Activated effector memory CD4-positive, alpha-beta T cell treated with anti-CD3 and anti-CD28 coated beads, Interleukin-2, amount 50 U/mL, for 16 hours (primary cell): ENCODE measurements at regions not wholly inside any gene's neighbourhood (a gene's known extent, or its start where the extent isn't known, plus 50 kb on each side); places are given as distances from the start of the nearest gene placed in this dataset.
A peak's percentile ranks its signal among the peaks of the same experiment; 100 is the strongest.

ENCODE experiments used
- DNase-seq: peaks from one replicate; pipeline ENCODE4 v3.0.0-alpha.2; 2020

DNA sequence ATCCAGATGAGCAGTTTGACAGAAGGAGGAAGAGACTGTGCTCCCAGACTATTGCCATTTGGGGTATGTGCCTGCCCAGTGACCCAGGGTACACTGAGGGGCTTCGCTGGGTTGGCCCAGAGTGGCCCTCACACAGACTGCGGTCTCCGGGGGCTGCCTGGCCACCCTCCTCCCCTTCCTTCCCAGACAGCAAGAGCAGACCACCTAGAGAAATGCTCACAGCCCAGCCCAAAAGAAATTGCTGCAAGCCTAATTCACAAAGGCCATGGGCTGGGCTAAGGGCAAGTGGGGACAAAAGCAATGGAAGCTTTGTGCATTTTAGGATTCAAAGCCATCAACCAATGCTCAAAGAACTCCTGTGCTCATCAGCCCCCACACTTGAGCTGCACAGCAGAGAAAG, 277.6 kb downstream of the CDC5L start:
- no peak for DNase-seq

DNA sequence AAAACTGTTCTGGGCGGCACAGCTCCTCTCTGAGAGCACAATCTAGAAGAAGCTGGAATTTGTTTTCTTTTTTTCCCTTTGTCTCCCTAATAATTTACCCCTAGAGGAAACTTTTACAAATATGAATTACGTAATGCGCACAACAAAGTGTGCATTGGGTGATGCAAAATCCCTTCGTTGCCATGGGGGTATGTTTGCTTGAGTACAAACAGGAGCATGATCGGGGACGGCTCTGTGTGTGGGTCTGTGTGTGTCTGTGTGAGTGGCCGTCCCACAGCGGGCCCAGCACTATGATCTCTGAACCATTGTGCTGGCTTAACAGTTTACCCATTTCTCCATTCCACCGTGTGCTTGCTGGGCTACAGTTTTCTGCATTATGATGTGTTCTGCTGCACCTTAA, 278.2 kb downstream of the CDC5L start:
- no peak for DNase-seq

DNA sequence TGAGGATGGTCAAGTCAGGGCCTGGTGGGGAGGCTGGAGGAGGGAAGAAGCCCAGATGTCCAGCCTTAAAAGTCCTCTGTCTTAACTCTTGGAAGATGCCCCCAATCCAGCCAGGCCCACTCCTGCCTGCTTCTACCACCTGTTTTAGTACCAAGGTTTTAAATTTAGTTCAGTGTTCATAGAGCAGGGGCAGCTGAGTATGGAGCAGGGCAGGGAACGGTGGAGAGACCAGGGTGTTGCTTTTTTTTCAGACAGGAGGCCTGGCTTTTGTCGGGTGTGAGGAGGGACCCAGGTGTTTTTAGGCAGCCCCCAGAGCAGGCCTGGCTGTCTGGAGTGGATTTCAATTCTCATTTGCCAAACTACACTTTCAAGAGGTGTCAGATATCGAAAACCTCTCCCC, 278.8 kb downstream of the CDC5L start:
- no peak for DNase-seq

DNA sequence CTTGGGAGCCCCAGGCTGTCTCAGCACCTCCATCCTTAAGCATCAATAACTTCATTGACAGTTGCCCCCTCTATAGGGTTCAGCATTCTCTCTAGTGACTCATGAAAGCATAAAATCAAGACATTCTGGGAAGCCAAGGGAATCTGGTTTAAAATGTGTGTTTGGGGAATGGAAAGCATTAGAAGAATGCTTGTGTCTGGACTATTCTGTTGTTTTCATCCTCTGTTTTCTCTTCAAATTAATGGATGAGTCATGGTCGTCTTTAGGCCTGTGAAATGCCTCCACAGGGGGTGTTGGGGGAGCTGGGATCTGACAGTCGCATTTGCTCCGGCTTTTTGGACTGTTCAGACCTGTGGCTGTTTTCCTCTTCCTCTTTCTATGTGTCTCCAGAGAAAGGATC, 279.7 kb downstream of the CDC5L start:
- no peak for DNase-seq

DNA sequence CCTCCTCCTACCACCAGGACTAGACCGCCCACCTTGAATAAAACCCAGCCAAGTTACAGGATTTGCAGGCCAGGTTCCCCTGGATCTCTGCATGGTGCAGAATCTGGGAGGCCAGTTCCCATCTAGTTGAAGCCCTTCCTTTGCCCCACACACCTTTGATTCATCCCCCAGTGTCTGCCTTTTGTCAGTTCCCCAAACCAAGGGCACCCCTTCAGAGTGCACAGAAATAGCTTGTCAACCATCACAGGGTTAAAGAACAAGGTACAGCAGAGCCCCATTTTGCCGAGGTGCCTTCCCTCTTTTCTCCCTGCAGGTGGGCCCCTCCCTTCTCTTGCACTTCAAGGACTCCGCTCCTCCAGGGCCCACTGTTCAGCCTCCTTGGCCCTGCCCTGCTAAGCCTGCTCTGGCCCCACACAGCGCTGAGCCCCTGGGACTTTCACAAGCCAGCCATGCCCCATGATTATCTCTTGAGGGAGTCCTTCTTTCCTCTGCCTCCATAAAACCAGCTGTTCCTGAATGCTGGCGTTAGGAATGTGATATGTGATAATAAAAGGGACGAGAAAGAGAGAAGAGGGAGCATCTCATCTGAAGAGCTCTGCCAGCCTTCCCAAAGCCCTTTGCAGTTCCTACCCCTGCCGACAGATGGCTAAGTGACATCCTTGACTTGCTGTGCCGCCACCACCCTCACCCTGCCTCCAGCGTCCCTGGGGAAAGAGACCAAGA, 280.3 kb downstream of the CDC5L start:
- peak; percentile 70 for DNase-seq

DNA sequence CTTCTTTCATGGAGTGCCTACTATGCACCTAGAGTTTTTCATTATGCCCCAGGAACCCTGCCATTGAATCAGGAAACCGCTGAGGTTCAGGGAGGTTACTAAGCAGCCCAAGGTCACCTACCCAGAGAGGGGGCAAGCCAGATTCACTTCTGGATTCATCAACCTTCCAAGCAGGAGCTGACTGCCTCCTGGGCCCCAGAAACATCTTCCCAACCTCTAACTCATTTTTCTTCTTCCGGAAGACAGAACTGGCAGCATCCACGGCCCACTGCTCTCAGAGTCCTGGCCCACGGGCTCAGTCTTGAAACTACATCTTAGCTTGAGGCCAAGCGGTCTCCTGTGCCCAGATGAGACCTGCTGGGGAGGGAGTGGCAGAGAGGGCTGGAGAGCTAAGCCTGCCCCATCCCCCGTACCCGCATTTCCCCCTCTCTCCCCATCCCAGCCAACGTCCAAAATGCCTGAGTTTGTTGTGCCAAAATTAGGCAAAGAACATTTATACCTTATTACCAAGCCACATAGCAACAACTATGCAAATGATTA, 281.0 kb downstream of the CDC5L start:
- DNase-seq: no peak

DNA sequence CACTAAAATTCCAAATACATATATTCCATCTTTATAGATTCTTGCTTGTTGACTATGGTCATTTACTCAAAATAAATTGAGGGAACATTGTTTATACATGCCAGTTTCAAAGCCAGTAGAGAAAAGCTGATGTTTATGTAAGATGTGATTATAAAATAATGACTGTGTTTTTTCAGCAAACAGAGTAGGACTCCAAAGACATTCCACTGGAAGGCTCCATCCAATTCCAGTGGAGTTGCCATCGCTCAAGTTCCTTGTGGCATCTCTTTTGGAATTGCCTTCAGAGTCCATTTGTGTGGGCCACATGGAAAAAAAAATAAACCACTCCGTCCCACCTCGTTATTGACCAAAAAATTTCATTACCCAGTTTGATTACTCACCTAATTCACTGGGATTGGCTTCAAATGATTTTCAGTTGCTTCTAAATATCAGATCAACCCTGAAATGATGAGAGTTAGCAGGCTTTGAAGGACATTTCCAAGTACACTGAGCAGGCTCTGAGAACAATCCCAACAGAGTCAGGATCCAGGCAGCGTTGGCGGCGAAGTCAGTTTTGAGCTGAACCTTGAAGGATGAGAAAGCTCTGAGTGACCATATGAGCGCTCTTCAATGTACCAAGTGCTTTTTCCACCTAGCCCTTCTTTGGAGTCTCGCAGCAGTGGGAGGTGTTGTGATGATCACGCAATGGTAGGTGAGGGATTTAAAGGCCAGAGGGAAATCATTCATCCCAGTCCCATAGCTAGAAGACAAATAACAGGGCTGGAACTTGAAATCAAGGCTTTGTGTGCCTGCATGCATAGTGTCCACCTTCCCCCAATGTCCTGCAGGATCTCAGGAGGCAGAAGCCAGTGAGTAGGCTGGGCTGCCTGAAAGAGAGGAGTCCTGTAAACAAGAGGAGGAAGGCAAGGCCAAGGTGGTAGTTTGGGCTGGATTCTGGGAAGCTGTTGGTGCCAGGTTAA, 281.7 kb downstream of the CDC5L start:
- DNase-seq: no peak

DNA sequence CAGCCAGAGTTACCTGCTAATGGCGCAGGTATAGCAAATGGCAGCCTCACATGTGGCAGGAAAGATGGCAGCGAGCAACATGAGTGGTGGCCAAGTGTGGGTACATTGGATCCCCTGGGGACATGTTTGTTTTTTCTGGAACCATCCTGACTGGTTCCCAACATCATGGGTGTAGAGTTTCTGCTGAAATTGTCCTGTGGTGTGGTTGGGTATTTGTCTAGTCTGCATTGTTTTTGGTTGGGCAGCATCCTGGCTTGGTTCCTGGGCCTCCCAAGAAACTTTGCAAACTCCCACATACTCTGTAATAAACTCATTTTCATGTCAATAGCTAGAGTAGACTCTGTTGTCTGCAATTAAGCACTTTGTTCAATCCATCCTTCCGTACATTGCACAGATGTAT, 282.6 kb downstream of the CDC5L start:
- DNase-seq: no peak

DNA sequence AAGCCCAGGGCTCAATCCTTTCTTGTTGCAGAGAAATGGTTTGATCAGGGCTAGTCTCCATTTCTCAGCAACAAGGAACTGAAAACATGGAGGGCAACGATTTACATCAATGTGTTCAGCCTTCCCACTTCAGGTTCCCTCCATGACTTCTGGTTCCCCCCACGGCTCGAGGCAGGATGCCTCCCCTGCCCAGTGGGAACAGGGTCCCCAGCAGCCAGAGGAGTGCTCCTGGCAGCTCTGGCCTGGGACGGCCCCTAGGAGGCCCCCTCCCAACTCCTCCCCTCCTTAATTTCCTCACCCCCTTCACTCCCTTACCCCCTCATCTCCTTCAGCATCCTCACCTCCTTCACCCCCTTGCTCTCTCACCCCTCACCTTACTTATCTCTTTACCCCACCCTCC, 283.8 kb downstream of the CDC5L start:
- DNase-seq: no peak

DNA sequence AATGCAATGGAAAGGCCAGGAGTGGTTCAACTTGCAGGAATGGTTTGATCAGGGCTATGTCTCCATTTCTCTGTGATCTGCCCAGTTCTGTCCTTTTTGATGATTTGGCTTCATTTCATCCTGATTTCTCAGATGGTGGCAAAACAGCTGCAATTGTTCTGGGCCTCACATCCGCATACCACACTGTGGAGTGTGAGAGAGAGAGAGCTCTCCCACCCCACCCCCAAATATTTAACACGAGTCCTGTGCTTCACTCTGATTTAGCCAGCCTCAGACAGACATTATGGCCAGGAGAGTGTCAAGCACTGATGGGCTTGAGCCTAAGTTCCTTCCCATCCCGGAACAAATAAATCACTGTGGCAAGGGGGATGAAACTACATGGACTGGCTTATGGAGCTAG, 284.6 kb downstream of the CDC5L start:
- DNase-seq: no peak

DNA sequence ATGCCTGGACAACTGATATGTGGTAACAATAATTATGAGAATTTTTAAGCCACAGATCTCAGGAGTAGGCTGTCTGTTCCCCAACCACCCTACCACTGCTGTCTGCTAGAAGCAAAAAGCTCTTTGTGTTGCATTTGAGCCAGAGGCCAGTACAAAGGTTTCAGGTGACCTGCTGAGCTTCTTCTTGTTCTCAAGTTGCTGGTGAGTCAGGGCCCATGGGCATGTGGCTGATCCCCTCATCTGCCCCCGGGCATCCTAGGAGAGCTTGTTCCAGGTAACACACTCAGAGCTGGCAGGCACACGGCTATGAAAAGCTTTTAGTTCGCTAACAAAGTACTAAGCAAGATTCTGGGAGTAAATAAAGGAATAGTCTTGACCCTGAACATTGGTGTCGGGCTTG, 285.3 kb downstream of the CDC5L start:
- DNase-seq: no peak

DNA sequence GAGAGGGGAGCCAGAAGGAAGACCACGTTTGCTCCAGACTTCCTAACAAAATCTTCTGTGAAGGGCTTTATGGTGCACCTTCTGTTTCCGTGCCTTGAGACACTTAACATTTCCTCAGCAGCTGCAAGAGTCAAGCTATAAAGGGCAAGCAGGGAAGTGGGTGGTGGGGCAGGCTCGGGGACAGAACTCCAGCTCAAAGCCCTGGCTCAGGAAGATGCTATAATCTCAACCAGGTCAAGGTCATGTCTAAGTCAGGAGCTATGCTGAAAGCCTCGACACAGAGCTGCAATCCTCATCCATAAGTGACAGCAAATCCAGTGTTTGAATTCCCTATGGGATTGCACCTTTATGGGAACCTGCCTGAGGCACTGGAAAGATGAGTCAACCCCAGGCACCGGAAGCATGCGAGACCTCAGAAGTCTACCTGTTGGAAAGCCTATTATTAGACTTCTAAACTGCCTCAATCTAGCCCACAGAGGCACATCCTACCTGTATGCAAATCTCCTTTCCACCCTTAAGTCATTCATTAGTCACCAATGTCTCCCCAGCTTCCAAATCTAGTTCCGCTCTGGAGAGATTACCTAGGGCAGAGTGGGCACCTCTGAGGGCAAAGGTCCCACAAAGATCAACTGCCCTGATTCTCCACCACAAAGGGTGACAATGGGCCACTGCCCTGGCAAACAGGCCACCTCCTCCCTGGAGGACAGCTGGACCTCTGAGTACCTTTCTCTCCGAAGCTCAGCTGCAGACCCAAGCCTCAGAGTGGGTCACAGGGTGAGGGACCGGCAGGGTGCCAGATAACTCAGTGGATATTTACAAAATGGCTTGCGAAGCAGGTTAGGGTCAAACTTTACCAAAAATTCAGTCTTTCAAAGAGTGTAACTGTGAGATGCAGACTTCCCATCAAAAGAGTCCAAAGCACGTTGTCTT, 287.0 kb downstream of the CDC5L start:
- no peak for DNase-seq

DNA sequence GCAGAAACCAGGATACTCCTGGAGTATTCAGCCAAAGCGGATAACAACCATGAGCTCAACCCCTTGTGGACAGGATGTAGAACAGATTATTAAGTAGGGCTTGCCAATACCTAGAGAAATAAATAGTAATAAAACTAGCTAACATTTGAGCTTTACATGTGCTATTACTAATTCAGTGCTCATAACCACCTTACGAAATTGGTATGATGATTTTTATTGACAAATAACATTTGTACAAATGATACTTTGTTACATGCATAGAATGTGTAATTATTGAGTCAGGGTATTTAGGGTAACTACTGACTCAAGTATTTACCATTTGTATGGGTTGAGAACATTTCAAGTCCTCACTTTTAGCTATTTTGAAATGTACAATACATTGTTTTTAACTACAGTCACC, 287.9 kb downstream of the CDC5L start:
- DNase-seq: no peak

DNA sequence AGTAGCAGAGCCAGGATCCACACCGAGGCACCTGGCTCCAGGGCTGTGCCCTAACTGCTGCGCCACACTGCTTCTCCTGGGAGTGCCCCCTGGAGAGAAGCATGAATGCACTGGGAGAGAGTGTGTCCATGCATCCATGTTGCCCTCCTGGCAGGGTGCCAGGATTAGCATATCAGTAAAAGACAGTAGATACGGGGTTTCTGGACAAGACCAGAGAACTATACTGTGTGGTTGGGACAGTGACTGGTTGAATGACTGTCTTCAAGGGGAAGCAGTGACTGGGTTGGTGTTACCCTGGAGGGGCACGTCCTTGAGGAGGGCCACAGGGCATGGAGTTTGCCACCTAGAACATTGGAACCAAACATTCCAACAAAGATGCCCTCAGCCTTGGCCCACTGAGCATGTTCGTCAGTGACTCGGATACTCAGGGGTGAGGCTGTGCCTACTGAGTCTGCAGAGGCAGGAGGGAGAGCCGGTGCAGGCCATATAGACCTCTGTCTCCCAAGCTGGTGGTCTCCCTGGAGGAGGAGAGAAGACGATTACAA, 288.8 kb downstream of the CDC5L start:
- DNase-seq: no peak

DNA sequence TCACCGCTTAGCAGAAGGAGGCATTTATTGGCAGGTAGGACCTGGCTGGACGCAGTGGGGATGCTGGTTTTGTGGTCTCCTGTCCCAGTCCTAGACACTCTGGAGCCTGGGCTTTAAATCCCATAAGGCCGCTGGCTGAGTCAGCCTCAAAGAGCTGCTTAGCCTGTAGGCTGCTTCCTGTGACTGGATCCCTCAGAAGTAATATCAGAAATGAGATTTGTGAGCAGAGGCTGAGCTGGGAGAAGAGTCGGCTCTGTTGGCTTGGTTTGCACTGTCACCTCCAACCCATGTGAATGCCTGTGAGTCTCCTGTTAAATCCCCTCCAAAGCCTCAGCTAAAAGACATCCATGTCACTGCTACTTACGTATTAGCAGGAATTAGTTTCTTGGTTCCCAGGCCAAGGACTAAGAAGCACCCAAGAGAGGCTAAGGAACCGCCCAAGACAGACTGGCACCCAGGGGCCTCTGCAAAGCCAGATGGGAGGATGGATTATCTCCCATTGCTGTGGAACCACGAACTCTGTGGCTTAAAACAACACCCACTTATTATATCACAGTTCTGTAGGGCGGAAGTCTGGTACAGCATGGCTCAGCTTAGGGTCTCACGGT, 289.4 kb downstream of the CDC5L start:
- no peak for DNase-seq

DNA sequence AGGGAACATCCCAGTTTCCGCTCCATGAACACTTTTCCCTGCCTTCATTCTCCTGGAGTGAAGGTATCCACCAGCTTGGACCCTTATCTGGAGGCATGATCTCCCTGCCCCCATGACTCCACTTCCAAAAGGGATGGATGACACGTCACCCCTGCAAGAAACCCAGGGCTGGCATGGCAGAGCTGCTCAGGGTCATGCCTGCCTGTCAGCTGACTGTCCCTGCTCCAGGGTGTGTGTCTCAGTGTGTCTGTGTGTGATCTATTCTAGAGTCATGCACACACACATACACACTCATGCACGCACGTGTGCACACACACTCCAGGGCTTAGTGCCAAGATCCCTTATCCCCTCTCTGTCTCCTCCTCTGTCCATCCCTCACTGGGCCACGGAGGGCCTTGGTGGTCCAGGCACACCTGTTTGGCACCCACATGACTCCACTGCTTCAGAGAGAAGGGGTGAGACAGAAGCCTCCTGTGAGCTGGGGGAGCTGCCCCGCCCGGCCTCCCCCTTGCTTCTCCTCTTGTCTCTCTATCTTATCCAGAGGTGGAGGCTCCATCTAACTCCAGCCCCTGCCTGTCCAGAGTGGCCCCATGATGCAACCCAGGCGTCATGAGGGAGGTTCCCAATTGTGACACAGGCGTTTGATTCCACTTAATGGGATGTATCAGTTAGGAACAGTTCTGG, 290.9 kb downstream of the CDC5L start:
- DNase-seq: no peak

DNA sequence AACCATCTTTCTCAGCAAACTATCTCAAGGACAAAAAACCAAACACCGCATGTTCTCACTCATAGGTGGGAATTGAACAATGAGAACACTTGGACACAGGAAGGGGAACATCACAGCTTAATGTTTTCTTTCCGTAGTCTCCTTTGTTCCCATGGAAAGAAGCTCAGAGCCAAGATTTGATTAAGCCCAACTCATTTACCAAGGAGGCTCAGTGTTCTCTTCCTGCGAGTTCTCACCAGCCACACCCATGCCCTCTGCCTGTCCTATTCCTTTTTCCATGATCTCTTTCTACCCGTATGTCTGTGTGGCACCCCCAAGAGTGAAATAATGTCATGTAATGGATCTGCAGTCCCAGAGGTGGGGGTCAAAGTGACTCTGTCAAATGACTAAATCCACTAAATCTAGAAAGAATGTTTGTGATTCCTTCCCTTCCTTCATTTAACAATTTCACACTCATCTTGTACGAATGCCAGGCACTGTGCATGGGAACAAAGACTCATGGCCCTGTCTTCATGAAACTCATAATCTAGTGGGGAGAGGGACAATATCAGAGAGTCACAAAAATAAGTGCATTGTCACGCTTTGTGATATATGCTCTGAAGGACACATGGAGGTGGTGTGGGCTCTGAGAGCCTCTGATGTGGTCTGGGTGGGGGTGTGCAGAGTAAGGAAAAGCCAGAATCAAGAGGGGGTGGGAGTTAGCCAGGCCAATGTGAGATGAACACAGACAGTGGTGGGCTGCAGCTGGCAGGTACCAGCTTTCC, 292.1 kb downstream of the CDC5L start:
- DNase-seq: no peak

DNA sequence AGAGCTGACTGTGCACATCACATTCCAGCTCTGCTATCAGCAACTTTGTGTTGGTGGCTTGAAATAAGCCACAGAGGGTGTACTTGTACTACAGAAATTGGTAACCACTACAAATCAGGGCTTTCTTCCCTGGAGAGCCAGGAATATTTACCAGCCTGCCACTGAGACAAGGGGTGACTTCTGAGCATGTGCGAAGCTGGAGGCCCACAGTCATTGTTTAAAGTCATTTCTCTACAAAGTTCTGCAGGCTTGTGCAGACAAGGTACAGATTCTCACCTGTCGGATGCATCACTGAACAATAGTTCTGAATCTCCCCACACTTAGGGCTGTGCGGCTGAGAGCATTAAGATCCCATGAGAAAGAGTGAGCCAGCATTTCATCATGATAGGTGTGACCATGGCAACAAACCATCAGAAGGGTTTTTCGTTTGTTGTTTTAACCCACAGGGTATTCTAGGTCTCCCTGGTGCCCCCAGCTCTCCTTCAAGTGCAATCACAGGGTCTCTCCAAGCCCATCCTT, 292.8 kb downstream of the CDC5L start:
- DNase-seq: no peak

DNA sequence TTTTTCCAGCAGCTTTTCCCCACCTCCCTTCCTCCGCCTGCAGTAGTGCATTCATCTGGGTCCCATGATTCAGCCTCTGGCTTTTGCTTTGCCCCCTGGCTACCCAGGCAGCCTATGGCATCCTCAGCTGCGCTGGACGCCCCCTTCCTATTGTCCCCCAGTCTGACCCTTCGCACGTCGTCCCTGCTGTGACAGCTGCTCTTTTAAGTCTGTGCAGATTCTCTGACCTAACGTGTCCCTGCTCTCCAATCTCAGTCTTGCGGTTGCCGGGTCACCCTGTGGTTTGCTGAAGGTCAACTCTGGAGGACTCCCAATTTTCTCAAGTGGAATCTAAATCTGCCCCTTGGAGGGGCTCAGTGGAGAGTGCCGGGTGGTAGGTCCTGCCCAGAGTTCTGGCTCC, 294.3 kb downstream of the CDC5L start:
- DNase-seq: no peak

DNA sequence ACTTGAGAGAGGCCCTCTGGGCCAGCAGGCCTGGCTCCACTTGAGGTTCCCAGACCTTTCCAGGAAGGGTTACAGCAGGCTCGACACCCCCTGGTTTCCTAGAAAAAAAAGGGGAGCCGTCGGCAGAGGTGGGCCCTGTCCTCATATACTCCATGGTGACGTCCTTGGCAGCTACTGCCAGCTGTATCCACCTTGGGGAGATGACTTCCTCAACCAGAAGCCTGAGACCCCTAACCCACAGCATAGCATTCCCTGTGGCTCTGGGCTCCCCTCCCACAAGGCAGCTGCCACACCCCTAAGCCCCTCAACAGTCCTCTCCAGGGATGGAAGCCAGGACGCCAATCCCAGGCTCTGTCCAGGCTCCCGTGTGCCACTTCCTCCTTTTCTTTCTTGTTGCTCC, 294.8 kb downstream of the CDC5L start:
- no peak for DNase-seq
